HEK293 (cell line): ENCODE measurements at regions not wholly inside any gene's neighbourhood (a gene's known extent, or its start where the extent isn't known, plus 50 kb on each side); places are given as distances from the start of the nearest gene placed in this dataset.
A peak's percentile ranks its signal among the peaks of the same experiment; 100 is the strongest.

ENCODE experiments used
- CTCF ChIA-PET: fragments of 350-600 bp; formaldehyde crosslinking; extraction: SDS; loops from one replicate; lab custom pipeline; 2021; ENCODE audit warnings: antibody characterized with exemption; lab: Yijun Ruan, JAX
- POLR2A ChIA-PET: fragments of 300-600 bp; formaldehyde crosslinking; extraction: SDS; loops from one replicate; lab custom pipeline; 2020; ENCODE audit warnings: antibody characterized with exemption, inconsistent platforms; lab: Yijun Ruan, JAX
- H3K27ac ChIP-seq: fragments of 200-500 bp; sonication (Bioruptor generic); 2 replicates; pipeline ENCODE4 v1.5.1; 2014; ENCODE audit warnings: low read depth, low read length, control low read depth, inconsistent platforms; ENCODE audit errors: extremely low read depth
- H3K36me3 ChIP-seq, 2 experiments: fragments of 200-500 bp in 1 of 2; sonication (Bioruptor generic) in 1 of 2; 1 replicate in 1 of 2; 2 replicates in 1 of 2; pipeline ENCODE4 v1.5.1; 2014 to 2017; ENCODE audit warnings: inconsistent platforms in 2 of 2, low read length in 2 of 2; ENCODE audit not compliant: control insufficient read depth in 2 of 2, insufficient read depth in 1 of 2
- H3K4me1 ChIP-seq: fragments of 200-500 bp; sonication (Bioruptor generic); 2 replicates; pipeline ENCODE4 v1.5.1; 2014; ENCODE audit warnings: mild to moderate bottlenecking, low read length, inconsistent platforms; ENCODE audit not compliant: control insufficient read depth, insufficient read depth
- H3K4me3 ChIP-seq: 2 replicates; pipeline ENCODE4 v1.5.1; 2011; ENCODE audit warnings: low read depth, mild to moderate bottlenecking, control low read depth, low read length, moderate library complexity
- H3K9me3 ChIP-seq: fragments of 200-500 bp; sonication (Bioruptor generic); 2 replicates; pipeline ENCODE4 v1.5.1; 2014; ENCODE audit warnings: low read depth, low read length, inconsistent platforms; ENCODE audit not compliant: control insufficient read depth, insufficient read depth
- GLI2 ChIP-seq: fragments of 450-650 bp; formaldehyde crosslinking; IDR thresholded peaks from 2 replicates; pipeline ENCODE4; 2017; ENCODE audit warnings: missing biosample characterization, missing genetic modification characterization, low read depth, borderline replicate concordance
- HOXD13 ChIP-seq: sonication (generic); formaldehyde crosslinking; IDR thresholded peaks from 2 replicates; pipeline ENCODE4 v1.8.0; 2022; ENCODE audit warnings: missing genetic modification reagents, borderline replicate concordance
- KLF8 ChIP-seq: fragments of 450-650 bp; formaldehyde crosslinking; IDR thresholded peaks from 2 replicates; pipeline ENCODE4 v1.5.1; 2016; ENCODE audit warnings: missing biosample characterization, missing genetic modification characterization
- MZF1 ChIP-seq: fragments of 450-650 bp; formaldehyde crosslinking; IDR thresholded peaks from 2 replicates; pipeline ENCODE4 v1.5.1; 2017; ENCODE audit warnings: missing biosample characterization, missing genetic modification characterization, borderline replicate concordance
- OSR2 ChIP-seq: fragments of 450-650 bp; formaldehyde crosslinking; IDR thresholded peaks from 2 replicates; pipeline ENCODE4 v1.5.1; 2016; ENCODE audit warnings: missing biosample characterization, missing genetic modification characterization
- SETDB1 ChIP-seq: IDR thresholded peaks from one replicate; pipeline ENCODE4 v1.6.1; 2017; ENCODE audit warnings: mild to moderate bottlenecking, low read length, moderate library complexity, mixed read lengths; ENCODE audit not compliant: insufficient read length
- SP3 ChIP-seq: fragments of 450-650 bp; formaldehyde crosslinking; IDR thresholded peaks from 2 replicates; pipeline ENCODE4 v1.5.1; 2016; ENCODE audit warnings: missing biosample characterization, missing genetic modification characterization
- ZBTB48 ChIP-seq: fragments of 450-650 bp; formaldehyde crosslinking; IDR thresholded peaks from 2 replicates; pipeline ENCODE4 v1.5.1; 2016; ENCODE audit warnings: missing biosample characterization, missing genetic modification characterization
- ZFP3 ChIP-seq: fragments of 450-650 bp; formaldehyde crosslinking; IDR thresholded peaks from 2 replicates; pipeline ENCODE4 v1.5.1; 2016; ENCODE audit warnings: low read depth, missing biosample characterization, missing genetic modification characterization
- ZIC2 ChIP-seq: fragments of 450-650 bp; formaldehyde crosslinking; IDR thresholded peaks from 2 replicates; pipeline ENCODE4 v1.5.1; 2016; ENCODE audit warnings: missing biosample characterization, missing genetic modification characterization
- ZNF146 ChIP-seq: fragments of 450-650 bp; formaldehyde crosslinking; IDR thresholded peaks from 2 replicates; pipeline ENCODE4 v1.5.1; 2016; ENCODE audit warnings: missing biosample characterization, missing genetic modification characterization
- ZNF169 ChIP-seq: fragments of 450-650 bp; formaldehyde crosslinking; IDR thresholded peaks from 2 replicates; pipeline ENCODE4 v1.5.1; 2016; ENCODE audit warnings: missing biosample characterization, missing genetic modification characterization
- ZNF202 ChIP-seq: fragments of 450-650 bp; formaldehyde crosslinking; IDR thresholded peaks from 2 replicates; pipeline ENCODE4 v1.5.1; 2016; ENCODE audit warnings: missing biosample characterization, missing genetic modification characterization, borderline replicate concordance
- ZNF341 ChIP-seq: fragments of 450-650 bp; formaldehyde crosslinking; IDR thresholded peaks from 2 replicates; pipeline ENCODE4; 2016; ENCODE audit warnings: low read depth, missing biosample characterization, missing genetic modification characterization
- ZNF391 ChIP-seq: fragments of 450-650 bp; formaldehyde crosslinking; IDR thresholded peaks from 2 replicates; pipeline ENCODE4 v1.5.1; 2016; ENCODE audit warnings: low read depth, missing biosample characterization, missing genetic modification characterization, borderline replicate concordance
- ZNF548 ChIP-seq: fragments of 450-650 bp; formaldehyde crosslinking; IDR thresholded peaks from 2 replicates; pipeline ENCODE4 v1.5.1; 2016; ENCODE audit warnings: missing biosample characterization, missing genetic modification characterization
- ZNF549 ChIP-seq: fragments of 450-650 bp; IDR thresholded peaks from 2 replicates; pipeline ENCODE4 v1.5.1; 2018; ENCODE audit warnings: missing biosample characterization, missing genetic modification characterization, mild to moderate bottlenecking, inconsistent platforms, moderate library complexity
- ZNF558 ChIP-seq: fragments of 450-650 bp; formaldehyde crosslinking; IDR thresholded peaks from 2 replicates; pipeline ENCODE4 v1.5.1; 2016; ENCODE audit warnings: missing biosample characterization, missing genetic modification characterization
- ZNF660 ChIP-seq: fragments of 450-650 bp; IDR thresholded peaks from 2 replicates; pipeline ENCODE4 v1.5.1; 2018; ENCODE audit warnings: missing biosample characterization, mild to moderate bottlenecking, missing genetic modification characterization
- ZSCAN16 ChIP-seq: fragments of 450-650 bp; formaldehyde crosslinking; IDR thresholded peaks from 2 replicates; pipeline ENCODE4 v1.5.1; 2016; ENCODE audit warnings: missing biosample characterization, missing genetic modification characterization
- TF ChIP-seq, protein P1 (sequence below): fragments of 450-650 bp; formaldehyde crosslinking; optimal IDR thresholded peaks from 2 replicates; pipeline ENCODE3; 2016; ENCODE audit warnings: missing biosample characterization, mild to moderate bottlenecking, missing genetic modification characterization
- TF ChIP-seq, protein P2 (sequence below): fragments of 450-650 bp; formaldehyde crosslinking; IDR thresholded peaks from 2 replicates; pipeline ENCODE4 v1.5.1; 2016; ENCODE audit warnings: missing biosample characterization, missing genetic modification characterization
- TF ChIP-seq, protein P3 (sequence below): fragments of 450-650 bp; formaldehyde crosslinking; IDR thresholded peaks from 2 replicates; pipeline ENCODE4 v1.5.1; 2016; ENCODE audit warnings: missing biosample characterization, missing genetic modification characterization

DNA sequence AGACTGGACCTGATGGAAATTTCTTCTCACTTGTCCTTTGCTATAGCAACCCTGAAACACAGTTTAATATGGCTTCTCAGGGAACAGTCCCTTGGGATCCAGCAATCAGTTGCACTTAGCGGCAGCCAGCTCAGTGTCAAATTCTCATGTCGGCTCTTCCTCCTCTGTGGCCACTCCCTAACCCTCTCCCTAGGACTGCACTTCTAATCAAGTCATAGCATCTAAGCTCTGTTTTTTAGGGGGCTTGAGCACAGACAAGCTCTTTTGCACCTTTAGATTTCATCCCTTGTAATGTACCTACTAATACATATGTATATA, 250.5 kb upstream of the TLE3 start:
- no peaks in the 10 kb centered on the region for H3K36me3 ChIP-seq
- CTCF ChIA-PET = no interaction called here
- no peak overlapping the region for H3K4me3 ChIP-seq
- POLR2A ChIA-PET = no interaction called here
- H3K27ac ChIP-seq = no peak overlapping the region
- H3K4me1 ChIP-seq = peaks cover 11% of the 10 kb centered on the region
- TF ChIP-seq ZSCAN16 (tag by site-specific recombination) (no peak), ZBTB48 (tag by site-specific recombination) (peak; percentile 22; the same call in 1 of the 2 replicates), ZNF169 (tag by site-specific recombination) (no peak), ZFP3 (no peak), ZNF341 (tag by site-specific recombination) (peak; percentile 96), ZNF202 (tag by site-specific recombination) (no peak), ZNF391 (no peak), SP3 (tag by site-specific recombination) (no peak), HOXD13 (no peak), ZNF660 (tag by site-specific recombination) (no peak), ZNF558 (no peak), ZIC2 (tag by site-specific recombination) (no peak), SETDB1 (no peak), KLF8 (tag by site-specific recombination) (no peak), GLI2 (tag by site-specific recombination) (no peak), OSR2 (tag by site-specific recombination) (peak; percentile 33; the same call in 1 of the 2 replicates), ZNF146 (tag by site-specific recombination) (no peak), ZNF548 (no peak), MZF1 (tag by site-specific recombination) (no peak), ZNF549 (no peak)
- TF ChIP-seq, protein P1, sequence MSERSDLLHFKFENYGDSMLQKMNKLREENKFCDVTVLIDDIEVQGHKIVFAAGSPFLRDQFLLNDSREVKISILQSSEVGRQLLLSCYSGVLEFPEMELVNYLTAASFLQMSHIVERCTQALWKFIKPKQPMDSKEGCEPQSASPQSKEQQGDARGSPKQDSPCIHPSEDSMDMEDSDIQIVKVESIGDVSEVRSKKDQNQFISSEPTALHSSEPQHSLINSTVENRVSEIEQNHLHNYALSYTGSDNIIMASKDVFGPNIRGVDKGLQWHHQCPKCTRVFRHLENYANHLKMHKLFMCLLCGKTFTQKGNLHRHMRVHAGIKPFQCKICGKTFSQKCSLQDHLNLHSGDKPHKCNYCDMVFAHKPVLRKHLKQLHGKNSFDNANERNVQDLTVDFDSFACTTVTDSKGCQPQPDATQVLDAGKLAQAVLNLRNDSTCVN = no peak
- TF ChIP-seq, protein P2, sequence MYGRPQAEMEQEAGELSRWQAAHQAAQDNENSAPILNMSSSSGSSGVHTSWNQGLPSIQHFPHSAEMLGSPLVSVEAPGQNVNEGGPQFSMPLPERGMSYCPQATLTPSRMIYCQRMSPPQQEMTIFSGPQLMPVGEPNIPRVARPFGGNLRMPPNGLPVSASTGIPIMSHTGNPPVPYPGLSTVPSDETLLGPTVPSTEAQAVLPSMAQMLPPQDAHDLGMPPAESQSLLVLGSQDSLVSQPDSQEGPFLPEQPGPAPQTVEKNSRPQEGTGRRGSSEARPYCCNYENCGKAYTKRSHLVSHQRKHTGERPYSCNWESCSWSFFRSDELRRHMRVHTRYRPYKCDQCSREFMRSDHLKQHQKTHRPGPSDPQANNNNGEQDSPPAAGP (tag by site-specific recombination) = 0 out of 2 replicates have a peak, but pooled peaks have one; percentile 16
- TF ChIP-seq, protein P3, sequence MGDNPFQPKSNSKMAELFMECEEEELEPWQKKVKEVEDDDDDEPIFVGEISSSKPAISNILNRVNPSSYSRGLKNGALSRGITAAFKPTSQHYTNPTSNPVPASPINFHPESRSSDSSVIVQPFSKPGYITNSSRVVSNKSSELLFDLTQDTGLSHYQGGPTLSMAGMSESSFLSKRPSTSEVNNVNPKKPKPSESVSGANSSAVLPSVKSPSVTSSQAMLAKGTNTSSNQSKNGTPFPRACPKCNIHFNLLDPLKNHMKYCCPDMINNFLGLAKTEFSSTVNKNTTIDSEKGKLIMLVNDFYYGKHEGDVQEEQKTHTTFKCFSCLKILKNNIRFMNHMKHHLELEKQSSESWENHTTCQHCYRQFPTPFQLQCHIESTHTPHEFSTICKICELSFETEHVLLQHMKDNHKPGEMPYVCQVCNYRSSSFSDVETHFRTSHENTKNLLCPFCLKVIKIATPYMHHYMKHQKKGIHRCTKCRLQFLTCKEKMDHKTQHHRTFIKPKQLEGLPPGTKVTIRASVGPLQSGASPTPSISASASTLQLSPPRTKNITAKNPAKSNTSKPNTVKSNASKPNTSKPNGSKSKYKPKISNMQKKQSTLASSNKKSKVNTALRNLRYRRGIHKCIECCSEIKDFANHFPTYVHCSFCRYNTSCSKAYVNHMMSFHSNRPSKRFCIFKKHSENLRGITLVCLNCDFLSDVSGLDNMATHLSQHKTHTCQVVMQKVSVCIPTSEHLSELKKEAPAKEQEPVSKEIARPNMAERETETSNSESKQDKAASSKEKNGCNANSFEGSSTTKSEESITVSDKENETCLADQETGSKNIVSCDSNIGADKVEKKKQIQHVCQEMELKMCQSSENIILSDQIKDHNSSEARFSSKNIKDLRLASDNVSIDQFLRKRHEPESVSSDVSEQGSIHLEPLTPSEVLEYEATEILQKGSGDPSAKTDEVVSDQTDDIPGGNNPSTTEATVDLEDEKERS = no peak
- no peaks in the 10 kb centered on the region for H3K9me3 ChIP-seq
